A549 (cell line): ENCODE measurements at regions not wholly inside any gene's neighbourhood (a gene's known extent, or its start where the extent isn't known, plus 50 kb on each side); places are given as distances from the start of the nearest gene placed in this dataset.

Experiments
- ATAC-seq, 2 experiments: fragments of 200-7000 bp in 1 of 2; fragments of >200 bp in 1 of 2; cut with Nextera tagmentation in 1 of 2; cut with Tn5 transposase in 1 of 2; 3 replicates each; pipeline versions ENCODE4 v1.8.0 to v1.9.1; 2018 to 2020; ENCODE audit warnings: mild to moderate bottlenecking in 1 of 2, moderate library complexity in 1 of 2
- CTCF ChIA-PET: fragments of 300-600 bp; sonication (Branson Sonifier 250); formaldehyde crosslinking; extraction: SDS; loops from one replicate; lab custom pipeline; 2021; ENCODE audit warnings: antibody characterized with exemption, inconsistent platforms; lab: Yijun Ruan, JAX
- POLR2A ChIA-PET: fragments of 350-600 bp; formaldehyde crosslinking; extraction: SDS; loops from one replicate; lab custom pipeline; 2021; ENCODE audit warnings: antibody characterized with exemption, inconsistent platforms; lab: Yijun Ruan, JAX
- DNase-seq, 2 experiments: peaks; one replicate each; pipeline versions ENCODE4 v3.0.0 to v3.0.0-alpha.2; 2011 to 2016; ENCODE audit warnings: low read depth in 1 of 2, low spot score in 1 of 2
- FAIRE-seq: peaks from 2 replicates; lab custom pipeline; 2011; peaks lifted over from hg19 to GRCh38; lab: Jason Lieb, UNC
- H3K27ac ChIP-seq, 2 experiments: fragments of >200 bp; sonication (Bioruptor Twin); formaldehyde crosslinking; 3 replicates each; pipeline ENCODE4 v1.5.1; 2016 to 2017
- H3K4me1 ChIP-seq: fragments of >200 bp; sonication (Bioruptor Twin); formaldehyde crosslinking; 3 replicates; pipeline ENCODE4 v1.6.1; 2016
- H3K4me2 ChIP-seq: fragments of >200 bp; sonication (Bioruptor Twin); formaldehyde crosslinking; 3 replicates; pipeline ENCODE4 v1.6.1; 2016
- H3K4me3 ChIP-seq: fragments of >200 bp; sonication (Bioruptor Twin); formaldehyde crosslinking; 3 replicates; pipeline ENCODE4 v1.5.1; 2016
- H3K9me3 ChIP-seq: fragments of >200 bp; sonication (Bioruptor Twin); formaldehyde crosslinking; 3 replicates; pipeline ENCODE4 v1.6.1; 2016
- CBX8 ChIP-seq: fragments of 200-600 bp; sonication (generic); IDR thresholded peaks from 2 replicates; pipeline ENCODE4 v1.6.1; 2016
- CHD4 ChIP-seq: fragments of 200-600 bp; sonication (generic); IDR thresholded peaks from 2 replicates; pipeline ENCODE4 v1.6.1; 2016; ENCODE audit warnings: antibody characterized with exemption, mild to moderate bottlenecking, borderline replicate concordance
- CTCF ChIP-seq: fragments of >200 bp; sonication (Bioruptor Twin); formaldehyde crosslinking; IDR thresholded peaks from 3 replicates; pipeline ENCODE4 v1.5.1; 2016
- E2F6 ChIP-seq: IDR thresholded peaks from 2 replicates; pipeline ENCODE4 v1.6.1; 2012; ENCODE audit warnings: low read depth, borderline replicate concordance
- EHF ChIP-seq: fragments of 250-450 bp; sonication (Bioruptor Pico); IDR thresholded peaks from 2 replicates; pipeline ENCODE4 v1.5.0; 2020; ENCODE audit warnings: mild to moderate bottlenecking
- EP300 ChIP-seq, 2 experiments: fragments of >200 bp; sonication (Bioruptor Twin); formaldehyde crosslinking; IDR thresholded peaks; 2 replicates in 1 of 2; 3 replicates in 1 of 2; pipeline ENCODE4 v1.6.1; 2016 to 2017
- ESRRA ChIP-seq: fragments of 150-350 bp; IDR thresholded peaks from 2 replicates; pipeline ENCODE4 v1.6.1; 2014; ENCODE audit warnings: mild to moderate bottlenecking, low read length, borderline replicate concordance
- FOSB ChIP-seq: fragments of 250-450 bp; sonication (Bioruptor Pico); IDR thresholded peaks from 2 replicates; pipeline ENCODE4 v1.5.0; 2020; ENCODE audit warnings: mild to moderate bottlenecking, moderate library complexity
- GATA3 ChIP-seq: IDR thresholded peaks from 2 replicates; pipeline ENCODE4 v1.6.1; 2012; ENCODE audit warnings: borderline replicate concordance
- HES2 ChIP-seq: fragments of >200 bp; sonication (Bioruptor Twin); formaldehyde crosslinking; IDR thresholded peaks from 2 replicates; pipeline ENCODE4 v1.6.1; 2016
- HOXB13 ChIP-seq: fragments of 250-450 bp; sonication (Bioruptor Pico); IDR thresholded peaks from 2 replicates; pipeline ENCODE4 v1.5.0; 2020; ENCODE audit warnings: low read depth, mild to moderate bottlenecking, moderate library complexity
- KDM5A ChIP-seq: fragments of 200-600 bp; sonication (generic); IDR thresholded peaks from 2 replicates; pipeline ENCODE4 v1.6.1; 2016; ENCODE audit warnings: antibody characterized with exemption, mild to moderate bottlenecking
- NPAS2 ChIP-seq: fragments of 250-450 bp; sonication (Bioruptor Pico); IDR thresholded peaks from 2 replicates; pipeline ENCODE4 v1.8.0; 2022; ENCODE audit warnings: mild to moderate bottlenecking, moderate library complexity, borderline replicate concordance
- RAD21 ChIP-seq, 2 experiments: fragments of >200 bp in 1 of 2; sonication (Bioruptor Twin) in 1 of 2; formaldehyde crosslinking in 1 of 2; IDR thresholded peaks in 1 of 2; conservative IDR thresholded peaks in 1 of 2; 2 replicates in 1 of 2; 3 replicates in 1 of 2; pipeline ENCODE4 v1.6.1; 2012 to 2018; ENCODE audit warnings: inconsistent platforms in 1 of 2
- RCOR1 ChIP-seq: fragments of 150-350 bp; IDR thresholded peaks from 2 replicates; pipeline ENCODE4 v1.6.1; 2014; ENCODE audit warnings: antibody characterized with exemption, low read length, low read depth
- RFX5 ChIP-seq: fragments of 450-650 bp; IDR thresholded peaks from 2 replicates; pipeline ENCODE4 v1.7.1; 2014; ENCODE audit warnings: antibody characterized with exemption, mild to moderate bottlenecking, moderate library complexity
- RNF2 ChIP-seq: fragments of 200-600 bp; sonication (generic); IDR thresholded peaks from 2 replicates; pipeline ENCODE4 v1.6.1; 2016; ENCODE audit warnings: low read depth, mild to moderate bottlenecking, antibody characterized with exemption, moderate library complexity, borderline replicate concordance
- SREBF2 ChIP-seq: fragments of 450-650 bp; IDR thresholded peaks from 2 replicates; pipeline ENCODE4 v1.6.1; 2014; ENCODE audit warnings: mild to moderate bottlenecking, moderate library complexity
- ZNF302 ChIP-seq: fragments of 250-450 bp; sonication (Bioruptor Pico); IDR thresholded peaks from 2 replicates; pipeline ENCODE4 v1.9.0; 2021; ENCODE audit warnings: inconsistent platforms, mild to moderate bottlenecking, moderate library complexity
- ZSCAN20 ChIP-seq: fragments of 250-450 bp; sonication (Bioruptor Pico); IDR thresholded peaks from 2 replicates; pipeline ENCODE4 v1.8.0; 2022; ENCODE audit warnings: mild to moderate bottlenecking, moderate library complexity
- WGBS: methylation state at CpG from one replicate; pipeline ENCODE4 v1.1.6; 2017; ENCODE audit errors: missing lambda C conversion rate; 5-methylcytosine and 5-hydroxymethylcytosine counted together

GRCh38 chr1:91135799-91136198, 114.0 kb upstream of the ZNF644 start:
- CTCF ChIA-PET, result interaction anchor here (3.0 kb wide), 1 partner anchor 30 kb away, joined by 10 read pairs; no protein-coding TSS in a partner anchor
- H3K27ac ChIP-seq, result no peak overlapping the region
- POLR2A ChIA-PET, result no interaction called here
- ATAC-seq, result no peak
- H3K9me3 ChIP-seq, result no peaks in the 10 kb centered on the region
- no peak for FAIRE-seq
- no peaks in the 10 kb centered on the region for H3K4me1 ChIP-seq
- DNase-seq, result no peak
- WGBS, result 72% methylated on average over 11 of the region's 11 CpGs
- H3K4me3 ChIP-seq, result no peak overlapping the region
- no peak for TF ChIP-seq ZSCAN20
- no peak overlapping the region for H3K4me2 ChIP-seq

- Histone ChIP-seq H3K4me1 (no peaks in the 10 kb centered on the region), H3K4me3 (no peak overlapping the region), H3K9me3 (no peaks in the 10 kb centered on the region), H3K27ac (no peak overlapping the region), H3K4me2 (no peak overlapping the region)
- no peak for TF ChIP-seq CTCF
- TF ChIP-seq RNF2, result no peak
- TF ChIP-seq RAD21 (conservative IDR thresholded peaks at IDR 0.05 in 1 of 2, IDR thresholded peaks at IDR 0.05 in 1 of 2), result no peak
- no peak for TF ChIP-seq HES2
- TF ChIP-seq RFX5, result no peak
- TF ChIP-seq CHD4, result no peak
- no peak for TF ChIP-seq HOXB13 (CRISPR knock-in tag)
- TF ChIP-seq SREBF2, result no peak
- TF ChIP-seq E2F6, result no peak
- TF ChIP-seq CBX8, result no peak
- no peak for TF ChIP-seq ZNF302 (CRISPR knock-in tag)
- TF ChIP-seq EP300 (IDR thresholded peaks at IDR 0.05), result no peak
- TF ChIP-seq EHF (CRISPR knock-in tag), result no peak
- 72% methylated on average over 6 of the region's 6 CpGs for WGBS
- FAIRE-seq, result no peak
- no peak for DNase-seq
- ChIA-PET CTCF (interaction anchor here (0.5 kb wide), 1 partner anchor 332 kb away, joined by 3 read pairs; no protein-coding TSS in a partner anchor), POLR2A (no interaction called here)
- ATAC-seq, result no peak
Observed at GRCh38 chr1:91133248-91133647, 111.4 kb upstream of the ZNF644 start.

GRCh38 chr1:91130256-91130985, 108.6 kb upstream of the ZNF644 start:
- no peak for FAIRE-seq

GRCh38 chr1:91129458-91129857, 107.6 kb upstream of the ZNF644 start:
- DNase-seq (no peak), FAIRE-seq (no peak)
- CTCF ChIA-PET, result no interaction called here

More at GRCh38 chr1:91130256-91130985, 108.6 kb upstream of the ZNF644 start:
- Histone ChIP-seq H3K4me3 (no peak overlapping the region), H3K27ac (no peak overlapping the region), H3K9me3 (no peaks in the 10 kb centered on the region), H3K4me1 (no peaks in the 10 kb centered on the region), H3K4me2 (no peak overlapping the region)
- ATAC-seq, result no peak
- ChIA-PET CTCF (no interaction called here), POLR2A (no interaction called here)
- 33% methylated on average over 5 of the region's 5 CpGs for WGBS
- TF ChIP-seq ZSCAN20 (no peak), GATA3 (no peak)
- TF ChIP-seq, all 56 proteins: peak for 0
- DNase-seq, result no peak

More at GRCh38 chr1:91129458-91129857, 107.6 kb upstream of the ZNF644 start:
- Histone ChIP-seq H3K4me1 (no peaks in the 10 kb centered on the region), H3K4me3 (no peak overlapping the region), H3K4me2 (no peak overlapping the region), H3K9me3 (no peaks in the 10 kb centered on the region), H3K27ac (no peak overlapping the region)
- no peak for ATAC-seq
- TF ChIP-seq RCOR1 (no peak), NPAS2 (no peak), ESRRA (no peak), KDM5A (no peak), FOSB (CRISPR knock-in tag) (no peak)
- POLR2A ChIA-PET, result no interaction called here
- 35% methylated on average over 3 of the region's 3 CpGs for WGBS
